ENCODE measurements at regions not wholly inside any gene's neighbourhood (a gene's known extent, or its start where the extent isn't known, plus 50 kb on each side); places are given as distances from the start of the nearest gene placed in this dataset.
A peak's percentile ranks its signal among the peaks of the same experiment; 100 is the strongest.

DNA sequence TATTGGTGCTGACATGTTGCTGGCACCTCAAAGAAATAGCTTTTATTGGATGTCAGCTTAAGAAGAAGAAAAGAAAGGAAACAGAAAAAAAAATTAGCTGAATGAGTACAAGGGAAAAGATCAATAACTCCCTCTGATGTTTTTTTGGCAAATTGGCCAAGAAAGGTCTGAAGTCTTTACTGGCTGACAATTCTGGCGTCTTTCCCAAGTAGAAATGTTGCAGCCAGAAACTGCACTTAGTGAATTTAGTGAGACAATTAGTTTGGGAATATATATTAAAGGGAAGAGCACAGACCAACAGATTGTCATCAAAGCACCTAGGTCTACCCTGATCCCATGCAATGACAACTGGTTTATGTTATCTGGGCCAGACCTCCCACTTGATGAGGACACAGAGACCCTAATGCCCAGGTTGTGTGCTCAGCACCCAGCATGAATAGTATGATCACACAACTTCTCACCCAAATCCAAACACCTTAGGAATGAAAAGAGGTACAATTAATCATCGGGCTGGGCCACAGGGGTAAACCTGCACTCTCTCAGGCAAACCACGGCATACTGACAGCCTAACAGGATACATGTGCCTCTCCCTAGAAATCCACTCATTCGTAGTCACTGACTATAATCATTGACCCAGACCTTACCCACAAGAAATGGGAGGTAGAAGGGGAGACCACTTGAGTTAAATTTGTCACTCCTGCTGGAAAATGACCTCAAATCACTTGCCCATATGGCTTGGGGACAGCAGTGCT lies 612.3 kb upstream of the ARID1B start:
- Histone ChIP-seq H3K4me1 (ENCODE audit: control insufficient read depth, insufficient read depth, low read length) (peaks cover 8% of the 10 kb centered on the region), H3K36me3 (ENCODE audit: control insufficient read depth, insufficient read depth, low read length) (no peaks in the 10 kb centered on the region), H3K9me3 (ENCODE audit: control insufficient read depth, insufficient read depth, low read length) (no peaks in the 10 kb centered on the region), H3K4me3 (ENCODE audit: low read depth, low read length) (no peak overlapping the region), H3K27me3 (ENCODE audit: control insufficient read depth, insufficient read depth, low read length) (no peaks in the 10 kb centered on the region), H3K27ac (ENCODE audit: low read depth, low read length) (no peak overlapping the region)
- WGBS (ENCODE audit: insufficient coverage): 72% methylated on average over 2 of the region's 4 CpGs
- peak in 4 of 6 donors; percentile 32 to 82 (median 65) for DNase-seq (ENCODE audit: low read depth in 4 of 6, low spot score in 6 of 6)

DNA sequence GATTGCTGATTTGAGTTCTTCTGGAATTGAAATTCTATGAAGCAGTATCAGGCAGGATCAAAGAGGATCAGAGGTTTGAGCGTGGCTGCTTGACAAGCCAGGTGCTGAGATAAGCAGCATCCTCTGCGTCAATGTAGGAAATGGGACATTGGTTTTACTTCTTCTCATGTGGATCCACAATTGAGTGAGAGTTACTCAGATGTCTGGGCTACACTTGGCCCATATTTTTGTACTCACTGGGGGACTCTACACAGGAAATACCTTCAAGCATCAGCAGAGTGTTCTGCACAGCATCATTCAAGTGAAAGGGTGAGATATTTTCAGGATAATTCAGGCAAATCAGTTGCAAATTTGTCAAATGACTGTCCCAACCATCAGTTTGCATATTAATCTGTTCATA lies 613.9 kb upstream of the ARID1B start:
- no peaks in the 10 kb centered on the region for H3K36me3 ChIP-seq (ENCODE audit: control insufficient read depth, insufficient read depth, low read length)
- no peaks in the 10 kb centered on the region for H3K9me3 ChIP-seq (ENCODE audit: control insufficient read depth, insufficient read depth, low read length)
- H3K27ac ChIP-seq (ENCODE audit: low read depth, low read length): no peak overlapping the region
- 90% methylated on average over 2 of the region's 2 CpGs for WGBS (ENCODE audit: insufficient coverage)
- DNase-seq (ENCODE audit: low read depth in 4 of 6, low spot score in 6 of 6): no peak
- H3K27me3 ChIP-seq (ENCODE audit: control insufficient read depth, insufficient read depth, low read length): no peaks in the 10 kb centered on the region
- no peak overlapping the region for H3K4me3 ChIP-seq (ENCODE audit: low read depth, low read length)
- peaks cover 8% of the 10 kb centered on the region for H3K4me1 ChIP-seq (ENCODE audit: control insufficient read depth, insufficient read depth, low read length)

DNA sequence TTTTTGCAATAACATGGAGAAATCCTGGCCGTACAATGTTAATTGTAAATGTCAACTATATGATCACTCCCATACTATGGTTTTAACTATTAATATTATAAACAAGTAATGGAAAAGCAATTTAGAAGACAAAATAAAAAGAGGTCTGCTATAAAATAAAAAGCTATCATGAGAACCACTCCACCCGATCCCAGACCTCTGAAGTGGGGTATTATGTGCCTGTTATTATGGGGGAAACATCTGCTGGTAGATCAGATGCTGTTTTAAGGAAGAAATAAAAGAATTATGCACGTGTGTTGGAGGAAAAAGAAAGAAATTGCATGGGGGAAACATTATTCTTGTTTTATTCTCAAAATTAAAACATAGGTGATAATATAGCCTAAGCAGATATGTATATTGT lies 615.7 kb upstream of the ARID1B start:
- Histone ChIP-seq H3K9me3 (ENCODE audit: control insufficient read depth, insufficient read depth, low read length) (no peaks in the 10 kb centered on the region), H3K36me3 (ENCODE audit: control insufficient read depth, insufficient read depth, low read length) (no peaks in the 10 kb centered on the region), H3K27ac (ENCODE audit: low read depth, low read length) (no peak overlapping the region), H3K4me3 (ENCODE audit: low read depth, low read length) (no peak overlapping the region), H3K27me3 (ENCODE audit: control insufficient read depth, insufficient read depth, low read length) (no peaks in the 10 kb centered on the region), H3K4me1 (ENCODE audit: control insufficient read depth, insufficient read depth, low read length) (peaks cover 3% of the 10 kb centered on the region)
- no CpG with 5 or more reads among the region's 3 CpGs for WGBS (ENCODE audit: insufficient coverage)
- no peak for DNase-seq (ENCODE audit: low read depth in 4 of 6, low spot score in 6 of 6)

DNA sequence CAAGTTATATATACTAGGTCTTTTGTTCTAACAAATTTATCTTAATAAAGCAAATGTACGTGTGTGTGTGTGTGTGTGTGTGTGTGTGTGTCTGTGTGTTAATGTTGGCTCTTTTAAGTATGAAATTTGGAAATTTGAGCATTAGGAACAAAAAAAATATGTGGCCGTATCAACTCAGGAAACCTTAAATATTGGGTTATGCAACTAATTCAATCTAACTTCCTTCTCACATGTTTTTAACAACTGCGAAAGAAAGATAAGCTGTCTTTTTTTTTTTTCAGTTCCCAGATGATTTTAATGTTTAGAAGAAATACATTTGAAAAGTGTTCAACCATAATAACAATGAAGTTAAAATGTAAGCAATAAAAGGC lies 616.4 kb upstream of the ARID1B start:
- Histone ChIP-seq H3K4me3 (ENCODE audit: low read depth, low read length) (no peak overlapping the region), H3K4me1 (ENCODE audit: control insufficient read depth, insufficient read depth, low read length) (peaks cover 3% of the 10 kb centered on the region), H3K36me3 (ENCODE audit: control insufficient read depth, insufficient read depth, low read length) (no peaks in the 10 kb centered on the region), H3K27ac (ENCODE audit: low read depth, low read length) (no peak overlapping the region), H3K9me3 (ENCODE audit: control insufficient read depth, insufficient read depth, low read length) (no peaks in the 10 kb centered on the region), H3K27me3 (ENCODE audit: control insufficient read depth, insufficient read depth, low read length) (no peaks in the 10 kb centered on the region)
- no CpG with 5 or more reads among the region's 3 CpGs for WGBS (ENCODE audit: insufficient coverage)
- no peak for DNase-seq (ENCODE audit: low read depth in 4 of 6, low spot score in 6 of 6)

DNA sequence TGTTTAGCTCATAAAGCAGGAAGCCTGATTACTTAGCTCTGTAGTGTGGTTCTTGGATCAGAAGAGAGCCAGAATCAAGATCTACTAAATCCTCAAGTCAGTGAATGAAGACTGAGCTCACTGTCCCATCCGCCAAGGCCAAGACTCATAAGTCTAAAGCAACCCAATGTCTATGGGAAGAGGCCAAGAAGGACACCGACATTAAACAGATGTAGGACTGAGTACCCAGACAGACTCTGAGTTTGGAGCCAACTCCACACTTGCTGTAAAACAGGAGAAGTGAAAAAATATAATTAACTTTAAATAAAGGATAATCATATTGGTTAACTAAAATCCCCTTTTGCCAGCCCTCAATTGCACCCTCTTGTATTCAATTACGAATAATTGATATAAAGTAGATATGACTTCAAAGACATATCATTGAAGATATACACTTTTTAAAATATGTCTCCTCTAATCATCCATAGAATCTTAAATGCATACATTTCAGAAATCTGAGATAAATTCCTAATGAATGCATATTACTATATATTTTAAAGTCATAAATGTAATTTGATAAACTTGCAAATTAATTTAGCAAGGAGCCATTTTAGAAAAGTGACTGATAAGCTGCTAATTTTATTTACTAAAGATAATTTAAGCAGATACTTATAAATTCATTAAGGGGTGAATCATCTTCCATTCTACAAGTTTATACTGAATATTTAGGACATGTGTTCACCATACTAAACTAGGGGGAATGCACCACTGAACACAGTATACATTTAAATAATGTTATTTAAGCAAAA lies 617.0 kb upstream of the ARID1B start:
- H3K36me3 ChIP-seq (ENCODE audit: control insufficient read depth, insufficient read depth, low read length): no peaks in the 10 kb centered on the region
- DNase-seq (ENCODE audit: low read depth in 4 of 6, low spot score in 6 of 6): no peak
- peaks cover 3% of the 10 kb centered on the region for H3K4me1 ChIP-seq (ENCODE audit: control insufficient read depth, insufficient read depth, low read length)
- H3K4me3 ChIP-seq (ENCODE audit: low read depth, low read length): no peak overlapping the region
- no peak overlapping the region for H3K27ac ChIP-seq (ENCODE audit: low read depth, low read length)
- H3K9me3 ChIP-seq (ENCODE audit: control insufficient read depth, insufficient read depth, low read length): no peaks in the 10 kb centered on the region
- H3K27me3 ChIP-seq (ENCODE audit: control insufficient read depth, insufficient read depth, low read length): no peaks in the 10 kb centered on the region
- WGBS (ENCODE audit: insufficient coverage): no CpG with 5 or more reads among the region's 3 CpGs

DNA sequence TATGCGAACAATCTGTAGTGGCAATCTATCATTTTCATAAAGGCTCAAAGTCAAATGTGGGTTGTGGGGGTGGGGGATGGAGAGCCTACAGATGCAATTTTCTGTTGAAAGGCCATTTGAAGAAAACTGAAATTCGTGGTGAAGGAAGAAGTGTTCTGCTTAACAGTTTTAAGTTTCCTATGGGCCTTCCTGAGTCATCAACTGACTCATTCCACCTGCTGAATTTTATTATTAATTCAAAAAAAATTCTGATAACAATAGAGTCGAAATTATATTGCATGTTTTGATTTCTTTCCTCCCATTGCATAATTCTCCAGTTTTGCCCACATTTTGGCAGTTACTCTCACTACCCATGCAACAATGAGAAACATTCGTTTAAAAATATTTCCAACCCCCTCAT lies 622.3 kb upstream of the ARID1B start:
- no peaks in the 10 kb centered on the region for H3K36me3 ChIP-seq (ENCODE audit: control insufficient read depth, insufficient read depth, low read length)
- H3K27ac ChIP-seq (ENCODE audit: low read depth, low read length): no peak overlapping the region
- DNase-seq (ENCODE audit: low read depth in 4 of 6, low spot score in 6 of 6): no peak
- H3K9me3 ChIP-seq (ENCODE audit: control insufficient read depth, insufficient read depth, low read length): no peaks in the 10 kb centered on the region
- no peaks in the 10 kb centered on the region for H3K4me1 ChIP-seq (ENCODE audit: control insufficient read depth, insufficient read depth, low read length)
- H3K4me3 ChIP-seq (ENCODE audit: low read depth, low read length): no peak overlapping the region
- no CpG with 5 or more reads among the region's 4 CpGs for WGBS (ENCODE audit: insufficient coverage)
- H3K27me3 ChIP-seq (ENCODE audit: control insufficient read depth, insufficient read depth, low read length): no peaks in the 10 kb centered on the region

DNA sequence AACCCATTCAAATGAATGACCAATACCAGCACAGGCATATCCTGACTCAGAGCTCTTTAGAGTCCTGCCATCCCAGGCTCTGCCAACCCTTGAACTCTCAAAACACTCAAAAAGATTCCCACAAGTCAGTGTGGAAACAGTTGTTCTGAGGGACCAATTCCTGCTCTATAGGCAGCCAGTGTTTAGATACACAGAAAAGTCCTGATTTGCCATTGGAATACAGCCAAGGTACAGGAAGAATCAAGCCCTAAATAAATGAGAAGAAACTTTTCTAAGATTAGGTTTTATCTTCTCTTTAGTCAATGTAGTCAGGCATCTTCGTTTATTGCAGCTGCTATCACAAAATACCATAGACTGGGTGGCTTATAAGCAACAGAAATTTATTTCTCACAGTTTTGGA lies 626.8 kb upstream of the ARID1B start:
- Histone ChIP-seq H3K4me3 (ENCODE audit: low read depth, low read length) (no peak overlapping the region), H3K27me3 (ENCODE audit: control insufficient read depth, insufficient read depth, low read length) (no peaks in the 10 kb centered on the region), H3K36me3 (ENCODE audit: control insufficient read depth, insufficient read depth, low read length) (no peaks in the 10 kb centered on the region), H3K9me3 (ENCODE audit: control insufficient read depth, insufficient read depth, low read length) (no peaks in the 10 kb centered on the region), H3K27ac (ENCODE audit: low read depth, low read length) (no peak overlapping the region), H3K4me1 (ENCODE audit: control insufficient read depth, insufficient read depth, low read length) (no peaks in the 10 kb centered on the region)
- no peak for DNase-seq (ENCODE audit: low read depth in 4 of 6, low spot score in 6 of 6)
- WGBS (ENCODE audit: insufficient coverage): no CpG with 5 or more reads among the region's 1 CpG

DNA sequence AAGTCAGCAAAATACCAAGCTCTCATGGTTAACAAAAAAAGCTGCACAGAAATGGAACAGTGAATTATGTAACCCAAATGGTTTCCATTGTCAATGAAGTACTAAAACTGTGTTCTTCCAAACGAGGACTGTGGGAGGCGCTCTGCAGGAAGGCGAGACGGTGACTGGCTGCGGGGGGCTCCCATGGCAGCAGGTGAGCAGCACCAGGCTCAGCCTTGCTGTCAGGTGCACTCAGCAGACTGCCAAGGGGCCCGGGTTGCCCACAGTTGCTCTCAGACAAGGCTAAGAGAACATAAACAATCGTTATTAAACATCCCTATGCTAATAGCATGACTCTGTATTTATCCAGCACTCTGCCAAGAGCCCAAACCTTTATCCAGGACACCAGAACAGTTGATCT lies 630.3 kb upstream of the ARID1B start:
- DNase-seq (ENCODE audit: low read depth in 4 of 6, low spot score in 6 of 6): no peak
- no peaks in the 10 kb centered on the region for H3K9me3 ChIP-seq (ENCODE audit: control insufficient read depth, insufficient read depth, low read length)
- no peak overlapping the region for H3K4me3 ChIP-seq (ENCODE audit: low read depth, low read length)
- no peaks in the 10 kb centered on the region for H3K36me3 ChIP-seq (ENCODE audit: control insufficient read depth, insufficient read depth, low read length)
- no peaks in the 10 kb centered on the region for H3K4me1 ChIP-seq (ENCODE audit: control insufficient read depth, insufficient read depth, low read length)
- 77% methylated on average over 7 of the region's 7 CpGs for WGBS (ENCODE audit: insufficient coverage)
- no peaks in the 10 kb centered on the region for H3K27me3 ChIP-seq (ENCODE audit: control insufficient read depth, insufficient read depth, low read length)
- H3K27ac ChIP-seq (ENCODE audit: low read depth, low read length): no peak overlapping the region

DNA sequence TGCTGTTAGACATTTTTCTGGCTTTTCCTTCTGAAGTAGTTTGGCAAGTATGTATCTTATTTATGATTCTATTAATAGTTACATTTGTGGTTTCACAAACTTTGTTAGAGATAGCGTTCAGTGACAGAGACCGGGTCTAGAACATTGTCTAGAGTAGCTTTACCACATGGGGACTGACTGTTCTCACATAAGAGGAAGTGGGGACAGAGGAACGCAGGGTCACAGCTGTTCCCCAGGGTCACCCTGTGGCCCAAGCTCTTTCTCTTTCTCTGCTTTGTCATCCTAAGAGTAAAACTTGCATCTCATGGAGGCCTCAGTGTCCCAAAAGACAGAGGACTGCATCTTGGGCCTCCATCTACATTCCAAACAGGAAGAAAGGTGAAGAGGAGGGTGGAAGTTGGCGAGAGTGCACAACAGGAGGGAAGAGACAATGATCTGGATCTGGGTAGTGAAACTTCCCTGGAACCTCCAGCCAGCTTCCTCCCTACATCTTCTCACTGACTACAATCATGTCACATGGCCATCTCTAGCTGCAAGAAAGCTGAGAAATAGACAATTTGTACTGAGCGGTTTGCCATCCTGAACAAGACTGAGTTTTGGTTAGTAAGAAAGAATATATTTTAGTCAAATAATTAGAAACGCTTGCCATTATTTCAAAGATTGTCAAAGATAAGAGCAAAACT lies 645.8 kb upstream of the ARID1B start:
- Histone ChIP-seq H3K4me3 (ENCODE audit: low read depth, low read length) (no peak overlapping the region), H3K9me3 (ENCODE audit: control insufficient read depth, insufficient read depth, low read length) (no peaks in the 10 kb centered on the region), H3K36me3 (ENCODE audit: control insufficient read depth, insufficient read depth, low read length) (no peaks in the 10 kb centered on the region), H3K4me1 (ENCODE audit: control insufficient read depth, insufficient read depth, low read length) (no peaks in the 10 kb centered on the region), H3K27ac (ENCODE audit: low read depth, low read length) (no peak overlapping the region), H3K27me3 (ENCODE audit: control insufficient read depth, insufficient read depth, low read length) (no peaks in the 10 kb centered on the region)
- WGBS (ENCODE audit: insufficient coverage): 77% methylated on average over 3 of the region's 6 CpGs
- no peak for DNase-seq (ENCODE audit: low read depth in 4 of 6, low spot score in 6 of 6)
